HEK293 (cell line): ENCODE measurements at regions not wholly inside any gene's neighbourhood (a gene's known extent, or its start where the extent isn't known, plus 50 kb on each side); places are given as distances from the start of the nearest gene placed in this dataset.

Experiments used
- CTCF ChIA-PET: fragments of 350-600 bp; formaldehyde crosslinking; extraction: SDS; loops from one replicate; lab custom pipeline; 2021; ENCODE audit warnings: antibody characterized with exemption; lab: Yijun Ruan, JAX
- POLR2A ChIA-PET: fragments of 300-600 bp; formaldehyde crosslinking; extraction: SDS; loops from one replicate; lab custom pipeline; 2020; ENCODE audit warnings: antibody characterized with exemption, inconsistent platforms; lab: Yijun Ruan, JAX
- H3K27ac ChIP-seq: fragments of 200-500 bp; sonication (Bioruptor generic); 2 replicates; pipeline ENCODE4 v1.5.1; 2014; ENCODE audit warnings: low read depth, low read length, control low read depth, inconsistent platforms; ENCODE audit errors: extremely low read depth
- H3K36me3 ChIP-seq, 2 experiments: fragments of 200-500 bp in 1 of 2; sonication (Bioruptor generic) in 1 of 2; 1 replicate in 1 of 2; 2 replicates in 1 of 2; pipeline ENCODE4 v1.5.1; 2014 to 2017; ENCODE audit warnings: inconsistent platforms in 2 of 2, low read length in 2 of 2; ENCODE audit not compliant: control insufficient read depth in 2 of 2, insufficient read depth in 1 of 2
- H3K4me1 ChIP-seq: fragments of 200-500 bp; sonication (Bioruptor generic); 2 replicates; pipeline ENCODE4 v1.5.1; 2014; ENCODE audit warnings: mild to moderate bottlenecking, low read length, inconsistent platforms; ENCODE audit not compliant: control insufficient read depth, insufficient read depth
- H3K4me3 ChIP-seq: 2 replicates; pipeline ENCODE4 v1.5.1; 2011; ENCODE audit warnings: low read depth, mild to moderate bottlenecking, control low read depth, low read length, moderate library complexity
- H3K9me3 ChIP-seq: fragments of 200-500 bp; sonication (Bioruptor generic); 2 replicates; pipeline ENCODE4 v1.5.1; 2014; ENCODE audit warnings: low read depth, low read length, inconsistent platforms; ENCODE audit not compliant: control insufficient read depth, insufficient read depth
- FEZF1 ChIP-seq: fragments of 450-650 bp; formaldehyde crosslinking; IDR thresholded peaks from 2 replicates; pipeline ENCODE4 v1.5.1; 2016; ENCODE audit warnings: missing biosample characterization, missing genetic modification characterization
- GLIS2 ChIP-seq: fragments of 450-650 bp; formaldehyde crosslinking; IDR thresholded peaks from 2 replicates; pipeline ENCODE4 v1.5.1; 2016; ENCODE audit warnings: missing biosample characterization, missing genetic modification characterization
- OSR2 ChIP-seq: fragments of 450-650 bp; formaldehyde crosslinking; IDR thresholded peaks from 2 replicates; pipeline ENCODE4 v1.5.1; 2016; ENCODE audit warnings: missing biosample characterization, missing genetic modification characterization
- SP2 ChIP-seq: fragments of 450-650 bp; formaldehyde crosslinking; IDR thresholded peaks from 2 replicates; pipeline ENCODE4 v1.5.1; 2016; ENCODE audit warnings: missing biosample characterization, missing genetic modification characterization
- ZNF133 ChIP-seq: fragments of 450-650 bp; formaldehyde crosslinking; IDR thresholded peaks from 2 replicates; pipeline ENCODE4 v1.5.1; 2016; ENCODE audit warnings: missing biosample characterization, missing genetic modification characterization
- ZNF169 ChIP-seq: fragments of 450-650 bp; formaldehyde crosslinking; IDR thresholded peaks from 2 replicates; pipeline ENCODE4 v1.5.1; 2016; ENCODE audit warnings: missing biosample characterization, missing genetic modification characterization
- ZNF280C ChIP-seq: fragments of 450-650 bp; formaldehyde crosslinking; IDR thresholded peaks from 2 replicates; pipeline ENCODE4 v1.5.1; 2016; ENCODE audit warnings: missing biosample characterization, missing genetic modification characterization
- ZNF473 ChIP-seq: fragments of 450-650 bp; formaldehyde crosslinking; IDR thresholded peaks from 2 replicates; pipeline ENCODE4 v1.5.1; 2017; ENCODE audit warnings: missing biosample characterization, missing genetic modification characterization
- ZNF580 ChIP-seq: fragments of 450-650 bp; formaldehyde crosslinking; IDR thresholded peaks from 2 replicates; pipeline ENCODE4 v1.5.1; 2016; ENCODE audit warnings: missing biosample characterization, missing genetic modification characterization
- ZNF692 ChIP-seq: fragments of 450-650 bp; formaldehyde crosslinking; IDR thresholded peaks from 2 replicates; pipeline ENCODE4 v1.5.1; 2016; ENCODE audit warnings: missing biosample characterization, missing genetic modification characterization
- ZNF776 ChIP-seq: fragments of 450-650 bp; formaldehyde crosslinking; IDR thresholded peaks from 2 replicates; pipeline ENCODE4 v1.5.0; 2017; ENCODE audit warnings: missing biosample characterization, missing genetic modification characterization, borderline replicate concordance
- TF ChIP-seq, protein P1 (sequence below): fragments of 450-650 bp; formaldehyde crosslinking; IDR thresholded peaks from 2 replicates; pipeline ENCODE4 v1.5.1; 2016; ENCODE audit warnings: missing biosample characterization, missing genetic modification characterization
- TF ChIP-seq, protein P2 (sequence below): IDR thresholded peaks from 2 replicates; pipeline ENCODE4 v1.6.1; 2011; ENCODE audit warnings: mild to moderate bottlenecking, low read depth, low read length, borderline replicate concordance

- POLR2A ChIA-PET, result no interaction called here
These were observed 324.6 kb downstream of the UACA start for GRCh38 chr15:70438776-70439175.

GRCh38 chr15:70437882-70438451 is 325.4 kb downstream of the UACA start:
- no peak overlapping the region for H3K27ac ChIP-seq
- no peaks in the 10 kb centered on the region for H3K9me3 ChIP-seq
- no peaks in the 10 kb centered on the region for H3K36me3 ChIP-seq
- H3K4me3 ChIP-seq, result no peak overlapping the region
- CTCF ChIA-PET, result interaction anchor here (0.7 to 1.1 kb wide), 4 partner anchors 11 to 74 kb away, joined by 3 read pairs; no protein-coding TSS in a partner anchor
- TF ChIP-seq ZNF473 (tag by site-specific recombination) (no peak), ZNF692 (0 out of 2 replicates have a peak, but pooled peaks have one; percentile 15)
- TF ChIP-seq, all 188 proteins: peak for 1
- H3K4me1 ChIP-seq, result peaks cover 3% of the 10 kb centered on the region; the same call in 1 of the 2 replicates
- POLR2A ChIA-PET, result interaction anchor here (1.0 kb wide), 1 partner anchor 342 kb away, joined by 3 read pairs; no protein-coding TSS in a partner anchor

More at GRCh38 chr15:70438776-70439175, 324.6 kb downstream of the UACA start:
- H3K9me3 ChIP-seq, result no peaks in the 10 kb centered on the region
- TF ChIP-seq, protein P1, sequence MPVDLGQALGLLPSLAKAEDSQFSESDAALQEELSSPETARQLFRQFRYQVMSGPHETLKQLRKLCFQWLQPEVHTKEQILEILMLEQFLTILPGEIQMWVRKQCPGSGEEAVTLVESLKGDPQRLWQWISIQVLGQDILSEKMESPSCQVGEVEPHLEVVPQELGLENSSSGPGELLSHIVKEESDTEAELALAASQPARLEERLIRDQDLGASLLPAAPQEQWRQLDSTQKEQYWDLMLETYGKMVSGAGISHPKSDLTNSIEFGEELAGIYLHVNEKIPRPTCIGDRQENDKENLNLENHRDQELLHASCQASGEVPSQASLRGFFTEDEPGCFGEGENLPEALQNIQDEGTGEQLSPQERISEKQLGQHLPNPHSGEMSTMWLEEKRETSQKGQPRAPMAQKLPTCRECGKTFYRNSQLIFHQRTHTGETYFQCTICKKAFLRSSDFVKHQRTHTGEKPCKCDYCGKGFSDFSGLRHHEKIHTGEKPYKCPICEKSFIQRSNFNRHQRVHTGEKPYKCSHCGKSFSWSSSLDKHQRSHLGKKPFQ (tag by site-specific recombination), result no peak
- no peak for TF ChIP-seq SP2 (tag by site-specific recombination)
- TF ChIP-seq ZNF776 (tag by site-specific recombination), result no peak
- no peak for TF ChIP-seq ZNF133 (tag by site-specific recombination)
- no peak for TF ChIP-seq ZNF580 (tag by site-specific recombination)
- no peak for TF ChIP-seq GLIS2 (tag by site-specific recombination)
- no peak for TF ChIP-seq ZNF169 (tag by site-specific recombination)
- TF ChIP-seq, protein P2, sequence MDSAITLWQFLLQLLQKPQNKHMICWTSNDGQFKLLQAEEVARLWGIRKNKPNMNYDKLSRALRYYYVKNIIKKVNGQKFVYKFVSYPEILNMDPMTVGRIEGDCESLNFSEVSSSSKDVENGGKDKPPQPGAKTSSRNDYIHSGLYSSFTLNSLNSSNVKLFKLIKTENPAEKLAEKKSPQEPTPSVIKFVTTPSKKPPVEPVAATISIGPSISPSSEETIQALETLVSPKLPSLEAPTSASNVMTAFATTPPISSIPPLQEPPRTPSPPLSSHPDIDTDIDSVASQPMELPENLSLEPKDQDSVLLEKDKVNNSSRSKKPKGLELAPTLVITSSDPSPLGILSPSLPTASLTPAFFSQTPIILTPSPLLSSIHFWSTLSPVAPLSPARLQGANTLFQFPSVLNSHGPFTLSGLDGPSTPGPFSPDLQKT, result no peak
- TF ChIP-seq ZNF692, result no peak
- TF ChIP-seq FEZF1 (tag by site-specific recombination), result no peak
- TF ChIP-seq OSR2 (tag by site-specific recombination), result no peak
- TF ChIP-seq ZNF280C, result no peak
- H3K4me1 ChIP-seq, result peaks cover 3% of the 10 kb centered on the region; the same call in 1 of the 2 replicates
- H3K4me3 ChIP-seq, result no peak overlapping the region
- CTCF ChIA-PET, result interaction anchor here (0.7 to 0.9 kb wide), 2 partner anchors 12 to 41 kb away, joined by 3 read pairs; no protein-coding TSS in a partner anchor
- H3K36me3 ChIP-seq, result no peaks in the 10 kb centered on the region
- H3K27ac ChIP-seq, result no peak overlapping the region
